Ascending aorta (tissue), 2 donors: ENCODE measurements at regions not wholly inside any gene's neighbourhood (a gene's known extent, or its start where the extent isn't known, plus 50 kb on each side); places are given as distances from the start of the nearest gene placed in this dataset.

ENCODE experiments used
- DNase-seq, 2 donors: peaks; one replicate each; pipeline ENCODE4 v3.0.0-alpha.2; 2019; ENCODE audit warnings: low spot score in 2 of 2
- H3K27ac ChIP-seq, 2 donors: fragments of 200-600 bp; sonication (generic); one replicate each; pipeline ENCODE4 v1.5.1; 2016 to 2017; ENCODE audit warnings: mild to moderate bottlenecking in 1 of 2
- H3K27me3 ChIP-seq: fragments of 200-600 bp; sonication (generic); one replicate; pipeline ENCODE4 v1.5.1; 2017
- H3K36me3 ChIP-seq, 2 donors: fragments of 200-600 bp; sonication (generic); one replicate each; pipeline ENCODE4 v1.5.1; 2016
- H3K4me1 ChIP-seq, 2 donors: fragments of 200-600 bp; sonication (generic); one replicate each; pipeline ENCODE4 v1.5.1; 2016 to 2017; ENCODE audit warnings: mild to moderate bottlenecking in 1 of 2
- H3K4me3 ChIP-seq, 2 donors: fragments of 200-600 bp; sonication (generic); one replicate each; pipeline ENCODE4 v1.5.1; 2016 to 2017; ENCODE audit warnings: mild to moderate bottlenecking in 1 of 2
- H3K9me3 ChIP-seq, 2 donors: fragments of 200-600 bp; sonication (generic); one replicate each; pipeline ENCODE4 v1.5.1; 2016
- CTCF ChIP-seq, 3 experiments: fragments of 200-600 bp in 2 of 3; fragments of 450-650 bp in 1 of 3; sonication (generic) in 2 of 3; IDR thresholded peaks; one replicate each; pipeline ENCODE4 v1.5.1; 2016 to 2019; ENCODE audit warnings: antibody characterized with exemption in 3 of 3, mild to moderate bottlenecking in 1 of 3, moderate library complexity in 1 of 3
- intact Hi-C: fragments of 100-400 bp; cut with DNase I; formaldehyde crosslinking; loops from one replicate; pipeline ENCODE4 v1.15.1; 2023

GRCh38 chr16:73408716-73409115 is 360.8 kb upstream of the ZFHX3 start:
- H3K4me1 ChIP-seq, result no peaks in the 10 kb centered on the region
- DNase-seq, result no peak
- no peaks in the 10 kb centered on the region for H3K9me3 ChIP-seq
- no peak overlapping the region for H3K4me3 ChIP-seq
- TF ChIP-seq CTCF (IDR thresholded peaks at IDR 0.05), result no peak
- no peak overlapping the region for H3K27ac ChIP-seq
- intact Hi-C loops, result no loop called here
- no peaks in the 10 kb centered on the region for H3K36me3 ChIP-seq
- H3K27me3 ChIP-seq, result no peaks in the 10 kb centered on the region

GRCh38 chr16:73408311-73408710 is 360.4 kb upstream of the ZFHX3 start:
- no peak overlapping the region for H3K4me3 ChIP-seq
- no peaks in the 10 kb centered on the region for H3K36me3 ChIP-seq
- no peaks in the 10 kb centered on the region for H3K4me1 ChIP-seq
- intact Hi-C loops, result no loop called here
- no peaks in the 10 kb centered on the region for H3K9me3 ChIP-seq
- no peak for DNase-seq
- H3K27ac ChIP-seq, result no peak overlapping the region
- TF ChIP-seq CTCF (IDR thresholded peaks at IDR 0.05), result no peak
- H3K27me3 ChIP-seq, result no peaks in the 10 kb centered on the region

GRCh38 chr16:73405851-73406250 is 357.9 kb upstream of the ZFHX3 start:
- Histone ChIP-seq H3K9me3 (no peaks in the 10 kb centered on the region), H3K4me1 (no peaks in the 10 kb centered on the region), H3K36me3 (no peaks in the 10 kb centered on the region), H3K4me3 (no peak overlapping the region), H3K27ac (no peak overlapping the region), H3K27me3 (no peaks in the 10 kb centered on the region)
- DNase-seq, result no peak
- TF ChIP-seq CTCF (IDR thresholded peaks at IDR 0.05), result no peak
- intact Hi-C loops, result no loop called here

GRCh38 chr16:73404001-73404400 is 356.1 kb upstream of the ZFHX3 start:
- DNase-seq, result no peak
- no peaks in the 10 kb centered on the region for H3K36me3 ChIP-seq
- no peaks in the 10 kb centered on the region for H3K27me3 ChIP-seq
- no peak overlapping the region for H3K27ac ChIP-seq
- intact Hi-C loops, result no loop called here
- TF ChIP-seq CTCF (IDR thresholded peaks at IDR 0.05), result no peak
- H3K4me3 ChIP-seq, result no peak overlapping the region
- no peaks in the 10 kb centered on the region for H3K4me1 ChIP-seq
- no peaks in the 10 kb centered on the region for H3K9me3 ChIP-seq

GRCh38 chr16:73403291-73403690 is 355.4 kb upstream of the ZFHX3 start:
- Histone ChIP-seq H3K4me1 (no peaks in the 10 kb centered on the region), H3K9me3 (no peaks in the 10 kb centered on the region), H3K4me3 (no peak overlapping the region), H3K36me3 (no peaks in the 10 kb centered on the region), H3K27ac (no peak overlapping the region), H3K27me3 (no peaks in the 10 kb centered on the region)
- TF ChIP-seq CTCF (IDR thresholded peaks at IDR 0.05), result no peak
- intact Hi-C loops, result no loop called here
- no peak for DNase-seq

GRCh38 chr16:73400951-73401350 is 353.0 kb upstream of the ZFHX3 start:
- intact Hi-C loops, result no loop called here
- no peaks in the 10 kb centered on the region for H3K27me3 ChIP-seq
- H3K4me1 ChIP-seq, result no peaks in the 10 kb centered on the region
- H3K4me3 ChIP-seq, result no peak overlapping the region
- no peaks in the 10 kb centered on the region for H3K9me3 ChIP-seq
- no peak for DNase-seq
- no peak for TF ChIP-seq CTCF (IDR thresholded peaks at IDR 0.05)
- H3K27ac ChIP-seq, result no peak overlapping the region
- H3K36me3 ChIP-seq, result no peaks in the 10 kb centered on the region
